ENCODE measurements at regions not wholly inside any gene's neighbourhood (a gene's known extent, or its start where the extent isn't known, plus 50 kb on each side); places are given as distances from the start of the nearest gene placed in this dataset.

DNA sequence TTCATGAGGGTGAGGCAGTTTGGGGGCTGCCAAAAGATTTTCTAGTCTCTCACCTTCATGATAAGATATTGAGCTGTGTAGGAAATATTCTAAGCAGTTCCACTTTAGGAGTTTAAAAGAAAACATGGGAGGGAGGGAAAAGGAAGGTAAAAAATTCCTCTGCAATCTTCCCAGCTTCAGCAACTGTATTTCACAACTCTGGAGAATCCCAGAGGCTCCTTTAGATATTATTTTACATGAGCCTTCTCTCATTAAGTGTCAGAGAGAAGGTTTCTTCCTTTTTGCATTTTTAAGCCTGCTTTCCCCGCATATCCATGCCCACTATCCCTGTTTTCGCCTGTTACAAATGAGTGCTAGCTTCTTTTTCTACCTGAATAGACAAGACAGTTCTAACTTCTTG, 289.4 kb downstream of the CHRM3 start:
- TF ChIP-seq, protein P1, sequence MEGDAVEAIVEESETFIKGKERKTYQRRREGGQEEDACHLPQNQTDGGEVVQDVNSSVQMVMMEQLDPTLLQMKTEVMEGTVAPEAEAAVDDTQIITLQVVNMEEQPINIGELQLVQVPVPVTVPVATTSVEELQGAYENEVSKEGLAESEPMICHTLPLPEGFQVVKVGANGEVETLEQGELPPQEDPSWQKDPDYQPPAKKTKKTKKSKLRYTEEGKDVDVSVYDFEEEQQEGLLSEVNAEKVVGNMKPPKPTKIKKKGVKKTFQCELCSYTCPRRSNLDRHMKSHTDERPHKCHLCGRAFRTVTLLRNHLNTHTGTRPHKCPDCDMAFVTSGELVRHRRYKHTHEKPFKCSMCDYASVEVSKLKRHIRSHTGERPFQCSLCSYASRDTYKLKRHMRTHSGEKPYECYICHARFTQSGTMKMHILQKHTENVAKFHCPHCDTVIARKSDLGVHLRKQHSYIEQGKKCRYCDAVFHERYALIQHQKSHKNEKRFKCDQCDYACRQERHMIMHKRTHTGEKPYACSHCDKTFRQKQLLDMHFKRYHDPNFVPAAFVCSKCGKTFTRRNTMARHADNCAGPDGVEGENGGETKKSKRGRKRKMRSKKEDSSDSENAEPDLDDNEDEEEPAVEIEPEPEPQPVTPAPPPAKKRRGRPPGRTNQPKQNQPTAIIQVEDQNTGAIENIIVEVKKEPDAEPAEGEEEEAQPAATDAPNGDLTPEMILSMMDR (IDR thresholded peaks at IDR 0.05), result no peak
- no peak for TF ChIP-seq POLR2AphosphoS5 (IDR thresholded peaks at IDR 0.05)

Measured in breast epithelium (tissue), 3 donors.